Trophoblast cell (in vitro differentiated cells and primary cell): ENCODE measurements at regions not wholly inside any gene's neighbourhood (a gene's known extent, or its start where the extent isn't known, plus 50 kb on each side); places are given as distances from the start of the nearest gene placed in this dataset.

Experiments
- DNase-seq, 2 donors: peaks; one replicate each; pipeline ENCODE4 v3.0.0-alpha.2; 2016
- H2AFZ ChIP-seq: 2 replicates; pipeline ENCODE4 v1.6.1; 2013; ENCODE audit warnings: low read length, moderate library complexity, mild to moderate bottlenecking; ENCODE audit not compliant: insufficient read depth, poor library complexity
- H2AK5ac ChIP-seq: 2 replicates; pipeline ENCODE4 v1.6.1; 2013; ENCODE audit warnings: mild to moderate bottlenecking, low read length
- H2BK120ac ChIP-seq: 2 replicates; pipeline ENCODE4 v1.6.1; 2013; ENCODE audit warnings: low read length, mild to moderate bottlenecking, moderate library complexity; ENCODE audit not compliant: insufficient read depth, poor library complexity
- H2BK12ac ChIP-seq: 2 replicates; pipeline ENCODE4 v1.6.1; 2013; ENCODE audit warnings: mild to moderate bottlenecking, low read length, moderate library complexity
- H2BK5ac ChIP-seq: 2 replicates; pipeline ENCODE4 v1.6.1; 2013; ENCODE audit warnings: low read length, low read depth, moderate library complexity, mild to moderate bottlenecking; ENCODE audit not compliant: poor library complexity
- H3K14ac ChIP-seq: 2 replicates; pipeline ENCODE4 v1.6.1; 2013; ENCODE audit warnings: mild to moderate bottlenecking, low read length
- H3K18ac ChIP-seq: 2 replicates; pipeline ENCODE4 v1.6.1; 2013; ENCODE audit warnings: mild to moderate bottlenecking, low read length
- H3K23ac ChIP-seq: 2 replicates; pipeline ENCODE4 v1.6.1; 2013; ENCODE audit warnings: low read length
- H3K27ac ChIP-seq: 2 replicates; pipeline ENCODE4 v1.5.1; 2013; ENCODE audit warnings: low read depth, mild to moderate bottlenecking, inconsistent platforms, low read length, moderate library complexity
- H3K27me3 ChIP-seq: 2 replicates; pipeline ENCODE4 v1.6.1; 2013; ENCODE audit warnings: inconsistent platforms, mild to moderate bottlenecking, low read length, moderate library complexity; ENCODE audit not compliant: insufficient read depth
- H3K36me3 ChIP-seq, 2 experiments: 1 replicate in 1 of 2; 2 replicates in 1 of 2; pipeline ENCODE4 v1.6.1; 2013; ENCODE audit warnings: low read length in 2 of 2, mild to moderate bottlenecking in 2 of 2, moderate library complexity in 1 of 2; ENCODE audit not compliant: insufficient read depth in 2 of 2, control insufficient read depth in 1 of 2
- H3K4ac ChIP-seq: 2 replicates; pipeline ENCODE4 v1.6.1; 2013; ENCODE audit warnings: low read depth, mild to moderate bottlenecking, low read length, moderate library complexity
- H3K4me1 ChIP-seq, 2 experiments: 1 replicate in 1 of 2; 2 replicates in 1 of 2; pipeline ENCODE4 v1.6.1; 2013; ENCODE audit warnings: low read length in 2 of 2, mild to moderate bottlenecking in 2 of 2, moderate library complexity in 1 of 2; ENCODE audit not compliant: insufficient read depth in 2 of 2, control insufficient read depth in 1 of 2
- H3K4me2 ChIP-seq: 2 replicates; pipeline ENCODE4 v1.6.1; 2013; ENCODE audit warnings: inconsistent platforms, mild to moderate bottlenecking, low read length, moderate library complexity
- H3K4me3 ChIP-seq: 2 replicates; pipeline ENCODE4 v1.5.1; 2013; ENCODE audit warnings: mild to moderate bottlenecking, low read depth, low read length, inconsistent platforms
- H3K79me1 ChIP-seq: one replicate; pipeline ENCODE4 v1.6.1; 2013; ENCODE audit warnings: low read length
- H3K79me2 ChIP-seq: 2 replicates; pipeline ENCODE4 v1.6.1; 2013; ENCODE audit warnings: low read length, mild to moderate bottlenecking; ENCODE audit not compliant: control insufficient read depth, insufficient read depth, poor library complexity
- H3K9ac ChIP-seq: 2 replicates; pipeline ENCODE4 v1.6.1; 2013; ENCODE audit warnings: mild to moderate bottlenecking, low read length
- H3K9me3 ChIP-seq: 2 replicates; pipeline ENCODE4 v1.6.1; 2013; ENCODE audit warnings: low read depth, mild to moderate bottlenecking, control low read depth, inconsistent platforms, low read length; ENCODE audit not compliant: insufficient read depth
- H4K12ac ChIP-seq: 2 replicates; pipeline ENCODE4 v1.6.1; 2013; ENCODE audit warnings: low read depth, mild to moderate bottlenecking, low read length, moderate library complexity
- H4K8ac ChIP-seq: 2 replicates; pipeline ENCODE4 v1.6.1; 2013; ENCODE audit warnings: low read depth, mild to moderate bottlenecking, low read length, moderate library complexity
- H4K91ac ChIP-seq: one replicate; pipeline ENCODE4 v1.6.1; 2013; ENCODE audit warnings: low read depth, mild to moderate bottlenecking, low read length, moderate library complexity
- WGBS: extraction: QIAGEN DNeasy Blood & Tissue Kit; methylation state at CpG from one replicate; pipeline ENCODE4 v1.1.7; 2013; ENCODE audit warnings: missing lambda C conversion rate; ENCODE audit not compliant: insufficient read length, insufficient coverage; ENCODE audit errors: extremely low coverage; 5-methylcytosine and 5-hydroxymethylcytosine counted together

DNA sequence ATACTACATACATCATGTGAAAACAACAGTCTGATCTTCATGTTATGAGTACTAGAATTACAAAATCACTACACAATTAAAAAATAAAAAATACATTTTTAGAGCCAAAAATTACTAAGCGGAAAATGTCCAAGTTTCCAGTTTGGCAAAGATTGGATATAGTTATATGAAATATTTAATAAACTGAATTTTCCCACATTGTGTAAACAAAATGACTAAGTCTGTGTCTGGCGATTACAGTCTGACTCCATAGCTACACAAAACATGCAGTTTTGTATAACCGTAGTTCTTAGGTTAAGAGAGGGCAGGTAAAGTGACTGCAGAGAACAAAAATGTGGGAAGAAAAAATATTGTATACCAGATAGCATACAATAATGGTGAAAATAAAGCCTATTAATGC is 59.2 kb upstream of the TMEM47 start:
- WGBS = no CpG with 5 or more reads among the region's 3 CpGs
- no peak overlapping the region for H2BK5ac ChIP-seq
- H3K79me1 ChIP-seq = no peaks in the 10 kb centered on the region
- no peak overlapping the region for H2BK12ac ChIP-seq
- no peaks in the 10 kb centered on the region for H3K36me3 ChIP-seq
- no peak overlapping the region for H4K8ac ChIP-seq
- no peak overlapping the region for H3K9ac ChIP-seq
- H3K4me3 ChIP-seq = no peak overlapping the region
- no peak overlapping the region for H3K18ac ChIP-seq
- no peaks in the 10 kb centered on the region for H3K27me3 ChIP-seq
- no peak overlapping the region for H3K23ac ChIP-seq
- no peak overlapping the region for H3K14ac ChIP-seq
- H3K4me2 ChIP-seq = no peak overlapping the region
- H3K4ac ChIP-seq = no peak overlapping the region
- DNase-seq = no peak
- H2AFZ ChIP-seq = no peak overlapping the region
- H2BK120ac ChIP-seq = no peak overlapping the region
- H3K9me3 ChIP-seq = no peaks in the 10 kb centered on the region
- H3K79me2 ChIP-seq = no peaks in the 10 kb centered on the region
- H4K91ac ChIP-seq = no peak overlapping the region
- no peak overlapping the region for H4K12ac ChIP-seq
- H2AK5ac ChIP-seq = no peak overlapping the region
- no peak overlapping the region for H3K27ac ChIP-seq
- H3K4me1 ChIP-seq = no peaks in the 10 kb centered on the region

DNA sequence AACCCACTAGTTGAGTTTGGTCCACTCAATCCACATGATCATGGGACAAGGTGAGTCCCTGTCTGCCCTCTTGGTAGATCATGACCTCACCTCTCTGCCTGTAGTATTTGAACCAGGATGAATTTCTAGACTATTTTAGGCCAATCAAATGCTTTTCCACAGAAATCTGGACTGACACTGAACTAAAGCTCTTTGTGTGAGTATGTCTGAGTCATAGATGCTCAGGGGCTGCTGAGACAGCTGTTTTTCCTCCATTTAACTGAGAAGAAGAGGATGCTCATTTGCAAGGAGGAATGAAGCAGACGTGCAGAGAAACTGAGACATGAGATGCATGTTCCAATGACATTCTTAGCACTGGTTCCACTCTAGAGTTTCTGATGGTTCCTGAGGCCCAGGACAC is 77.3 kb upstream of the TMEM47 start:
- WGBS = no CpG with 5 or more reads among the region's 1 CpG
- Histone ChIP-seq H3K4ac (no peak overlapping the region), H3K18ac (no peak overlapping the region)

DNA sequence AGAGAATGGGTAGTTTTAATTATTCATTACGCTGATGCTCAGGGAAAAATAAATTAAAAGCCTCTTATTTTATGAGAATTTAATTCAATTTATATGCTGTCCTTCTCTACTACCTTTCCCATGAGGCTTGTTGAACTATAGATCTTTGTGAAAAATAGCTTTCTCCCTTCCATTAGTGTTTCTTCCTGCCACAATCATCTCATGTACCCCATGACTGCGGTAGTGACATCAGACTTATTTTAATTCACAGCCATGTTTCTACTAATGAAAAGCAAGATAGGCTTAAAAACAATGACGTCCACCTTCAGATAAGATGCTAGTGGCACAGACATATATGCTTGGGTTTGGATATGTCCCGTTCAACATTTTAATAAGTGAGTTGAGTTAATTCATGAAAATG is 87.4 kb upstream of the TMEM47 start:
- H3K23ac ChIP-seq = no peak overlapping the region
- no peak overlapping the region for H4K8ac ChIP-seq
- H3K4me2 ChIP-seq = no peak overlapping the region
- no peak overlapping the region for H3K18ac ChIP-seq
- H3K9ac ChIP-seq = no peak overlapping the region
- WGBS = no CpG with 5 or more reads among the region's 4 CpGs
- no peak overlapping the region for H2AK5ac ChIP-seq
- H3K4me3 ChIP-seq = no peak overlapping the region
- H3K27me3 ChIP-seq = no peaks in the 10 kb centered on the region
- H2BK120ac ChIP-seq = no peak overlapping the region
- no peak overlapping the region for H3K14ac ChIP-seq
- no peak overlapping the region for H4K91ac ChIP-seq
- DNase-seq = no peak
- no peak overlapping the region for H2AFZ ChIP-seq
- no peak overlapping the region for H2BK12ac ChIP-seq
- no peak overlapping the region for H3K27ac ChIP-seq
- no peaks in the 10 kb centered on the region for H3K9me3 ChIP-seq
- H4K12ac ChIP-seq = no peak overlapping the region
- no peaks in the 10 kb centered on the region for H3K4me1 ChIP-seq
- H3K79me2 ChIP-seq = no peaks in the 10 kb centered on the region
- no peaks in the 10 kb centered on the region for H3K79me1 ChIP-seq
- no peak overlapping the region for H3K4ac ChIP-seq
- H3K36me3 ChIP-seq = no peaks in the 10 kb centered on the region
- no peak overlapping the region for H2BK5ac ChIP-seq

More for the DNA sequence above, 77.3 kb upstream of the TMEM47 start:
- Histone ChIP-seq H2BK12ac (no peak overlapping the region), H2AK5ac (no peak overlapping the region), H4K8ac (no peak overlapping the region), H3K27me3 (no peaks in the 10 kb centered on the region), H3K4me2 (no peak overlapping the region), H3K4me3 (no peak overlapping the region), H3K27ac (no peak overlapping the region), H3K4me1 (no peaks in the 10 kb centered on the region), H3K23ac (no peak overlapping the region), H2BK120ac (no peak overlapping the region), H3K79me2 (no peaks in the 10 kb centered on the region), H2AFZ (no peak overlapping the region), H2BK5ac (no peak overlapping the region), H3K36me3 (no peaks in the 10 kb centered on the region), H3K9ac (no peak overlapping the region), H4K91ac (no peak overlapping the region), H3K9me3 (no peaks in the 10 kb centered on the region), H4K12ac (no peak overlapping the region), H3K14ac (no peak overlapping the region), H3K79me1 (no peaks in the 10 kb centered on the region)
- DNase-seq = no peak

DNA sequence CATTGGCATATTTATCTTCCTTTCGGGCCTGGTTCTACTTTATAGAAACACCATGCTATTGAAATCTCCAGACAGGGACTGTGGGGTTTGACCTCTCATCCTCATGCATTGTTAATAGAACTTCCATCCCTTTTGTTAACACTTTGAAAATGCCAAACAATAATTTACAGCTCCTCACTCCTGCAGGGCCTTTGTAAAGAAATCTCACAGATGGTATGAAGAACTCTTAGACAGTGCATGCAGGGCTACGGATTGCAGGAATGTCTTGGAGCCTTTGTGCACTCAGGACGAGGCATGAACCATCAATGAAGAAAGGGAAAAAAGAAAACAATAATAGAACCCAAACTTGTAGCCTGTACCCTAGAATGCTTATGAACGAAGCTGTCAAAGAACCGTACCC is 92.8 kb upstream of the TMEM47 start:
- H3K79me2 ChIP-seq = no peaks in the 10 kb centered on the region
- H3K9me3 ChIP-seq = no peaks in the 10 kb centered on the region
- no peak overlapping the region for H2BK5ac ChIP-seq
- no peak overlapping the region for H3K4me2 ChIP-seq
- no peak overlapping the region for H3K14ac ChIP-seq
- WGBS = no CpG with 5 or more reads among the region's 5 CpGs
- no peak overlapping the region for H3K27ac ChIP-seq
- no peaks in the 10 kb centered on the region for H3K27me3 ChIP-seq
- H3K18ac ChIP-seq = no peak overlapping the region
- no peak overlapping the region for H4K12ac ChIP-seq
- H3K4me3 ChIP-seq = no peak overlapping the region
- no peak for DNase-seq
- no peak overlapping the region for H2BK12ac ChIP-seq
- H3K9ac ChIP-seq = no peak overlapping the region
- H3K36me3 ChIP-seq = no peaks in the 10 kb centered on the region
- H3K79me1 ChIP-seq = no peaks in the 10 kb centered on the region
- no peak overlapping the region for H2BK120ac ChIP-seq
- H3K23ac ChIP-seq = no peak overlapping the region
- H4K91ac ChIP-seq = no peak overlapping the region
- H3K4ac ChIP-seq = no peak overlapping the region
- H3K4me1 ChIP-seq = no peaks in the 10 kb centered on the region
- H2AK5ac ChIP-seq = no peak overlapping the region
- H4K8ac ChIP-seq = no peak overlapping the region
- H2AFZ ChIP-seq = no peak overlapping the region
